ENCODE measurements at regions not wholly inside any gene's neighbourhood (a gene's known extent, or its start where the extent isn't known, plus 50 kb on each side); places are given as distances from the start of the nearest gene placed in this dataset.

GRCh38 chr1:103336408-103336807 is 189.1 kb upstream of the RNPC3 start:
- no peak for TF ChIP-seq CTCF (IDR thresholded peaks at IDR 0.05 in 8 of 11, conservative IDR thresholded peaks at IDR 0.05 in 3 of 11)
- TF ChIP-seq POLR2A (IDR thresholded peaks at IDR 0.05), result no peak
